ENCODE measurements at regions not wholly inside any gene's neighbourhood (a gene's known extent, or its start where the extent isn't known, plus 50 kb on each side); places are given as distances from the start of the nearest gene placed in this dataset.
"Not testable (repeated sequence)": the region's sequence is repeated elsewhere in the genome, so short reads cannot be mapped to it uniquely, and the experiment has no call there.

GRCh38 chrX:81411517-81411916 is 209.6 kb downstream of the SH3BGRL start:
- TF ChIP-seq CSRNP3 (CRISPR knock-in tag; IDR thresholded peaks at IDR 0.05) (no peak), CREB5 (CRISPR knock-in tag; IDR thresholded peaks at IDR 0.05; ENCODE audit: low read depth) (no peak), ZNF70 (CRISPR knock-in tag; IDR thresholded peaks at IDR 0.05) (no peak), BACH2 (CRISPR knock-in tag; IDR thresholded peaks at IDR 0.05; ENCODE audit: borderline replicate concordance) (no peak), ZFP3 (CRISPR knock-in tag; IDR thresholded peaks at IDR 0.05) (no peak), ZNF565 (CRISPR knock-in tag; conservative IDR thresholded peaks at IDR 0.05; ENCODE audit: low read depth) (no peak), ZFP30 (CRISPR knock-in tag; IDR thresholded peaks at IDR 0.05) (no peak), TCF4 (CRISPR knock-in tag; IDR thresholded peaks at IDR 0.05; ENCODE audit: borderline replicate concordance) (no peak), ARNTL (CRISPR knock-in tag; IDR thresholded peaks at IDR 0.05; ENCODE audit: borderline replicate concordance, low read depth) (no peak), TSHZ2 (CRISPR knock-in tag; IDR thresholded peaks at IDR 0.05) (no peak), ZC3H10 (CRISPR knock-in tag; IDR thresholded peaks at IDR 0.05) (no peak), POU6F1 (CRISPR knock-in tag; IDR thresholded peaks at IDR 0.05; ENCODE audit: borderline replicate concordance, low read depth) (no peak), SNAI2 (CRISPR knock-in tag; IDR thresholded peaks at IDR 0.05) (no peak), OSR1 (CRISPR knock-in tag; IDR thresholded peaks at IDR 0.05) (no peak), ESRRG (CRISPR knock-in tag; IDR thresholded peaks at IDR 0.05) (no peak), ZNF8 (CRISPR knock-in tag; IDR thresholded peaks at IDR 0.05) (no peak), CSDC2 (CRISPR knock-in tag; IDR thresholded peaks at IDR 0.05) (no peak)
- ATAC-seq, result no peak

- TF ChIP-seq TOX (CRISPR knock-in tag; IDR thresholded peaks at IDR 0.05; ENCODE audit: borderline replicate concordance), result no peak
- TF ChIP-seq ZC3H10 (CRISPR knock-in tag; IDR thresholded peaks at IDR 0.05), result no peak
- TF ChIP-seq ZFP3 (CRISPR knock-in tag; IDR thresholded peaks at IDR 0.05), result no peak
- no peak for TF ChIP-seq CREB5 (CRISPR knock-in tag; IDR thresholded peaks at IDR 0.05; ENCODE audit: low read depth)
- no peak for TF ChIP-seq POU6F1 (CRISPR knock-in tag; IDR thresholded peaks at IDR 0.05; ENCODE audit: borderline replicate concordance, low read depth)
- no peak for ATAC-seq
These were observed 210.5 kb downstream of the SH3BGRL start for GRCh38 chrX:81412428-81412827.

GRCh38 chrX:81412857-81413256 is 211.0 kb downstream of the SH3BGRL start:
- ATAC-seq, result not testable (repeated sequence)

- no peak for ATAC-seq
- TF ChIP-seq TOX (CRISPR knock-in tag; IDR thresholded peaks at IDR 0.05; ENCODE audit: borderline replicate concordance) (no peak), ZNF8 (CRISPR knock-in tag; IDR thresholded peaks at IDR 0.05) (no peak), SNAI2 (CRISPR knock-in tag; IDR thresholded peaks at IDR 0.05) (no peak), PATZ1 (CRISPR knock-in tag; IDR thresholded peaks at IDR 0.05; ENCODE audit: borderline replicate concordance) (no peak), ARNTL (CRISPR knock-in tag; IDR thresholded peaks at IDR 0.05; ENCODE audit: borderline replicate concordance, low read depth) (no peak), ZNF70 (CRISPR knock-in tag; IDR thresholded peaks at IDR 0.05) (no peak), ZC3H10 (CRISPR knock-in tag; IDR thresholded peaks at IDR 0.05) (no peak), RARB (CRISPR knock-in tag; IDR thresholded peaks at IDR 0.05) (no peak), TSHZ2 (CRISPR knock-in tag; IDR thresholded peaks at IDR 0.05) (no peak), PPARA (CRISPR knock-in tag; IDR thresholded peaks at IDR 0.05; ENCODE audit: borderline replicate concordance) (no peak)
These were observed 212.7 kb downstream of the SH3BGRL start for GRCh38 chrX:81414630-81415029.

Measured in SK-N-SH treated with all-trans-retinoic acid at 6 μM for 48 hours (cell line).